Left forelimb (tissue), 1 donor: ENCODE measurements at regions not wholly inside any gene's neighbourhood (a gene's known extent, or its start where the extent isn't known, plus 50 kb on each side); places are given as distances from the start of the nearest gene placed in this dataset.
"Not testable (repeated sequence)": the region's sequence is repeated elsewhere in the genome, so short reads cannot be mapped to it uniquely, and the experiment has no call there.

Source experiments
- DNase-seq: peaks from one replicate; pipeline ENCODE4 v3.0.0-alpha.2; 2018; ENCODE audit warnings: low spot score

DNA sequence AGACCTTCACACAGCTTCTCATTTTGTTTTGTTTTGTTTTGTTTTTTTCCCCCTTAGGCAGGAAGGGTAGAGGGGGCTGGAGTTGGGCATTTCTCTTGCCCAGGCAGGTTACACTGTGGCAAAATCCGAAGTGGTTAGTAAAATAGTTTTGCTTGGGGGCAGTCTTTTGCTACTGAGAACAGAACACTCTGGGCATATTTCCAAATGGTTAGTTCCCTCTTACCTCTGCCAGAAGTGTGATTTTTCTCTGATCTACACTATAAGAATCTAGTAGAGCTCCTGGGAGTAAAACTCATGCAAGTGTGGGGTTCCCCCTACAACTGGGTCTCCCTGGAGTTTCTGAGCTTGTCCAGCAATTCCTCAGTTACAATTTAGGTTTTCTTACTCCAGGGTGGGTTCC is 61.7 kb downstream of the NPS start:
- DNase-seq: no peak

DNA sequence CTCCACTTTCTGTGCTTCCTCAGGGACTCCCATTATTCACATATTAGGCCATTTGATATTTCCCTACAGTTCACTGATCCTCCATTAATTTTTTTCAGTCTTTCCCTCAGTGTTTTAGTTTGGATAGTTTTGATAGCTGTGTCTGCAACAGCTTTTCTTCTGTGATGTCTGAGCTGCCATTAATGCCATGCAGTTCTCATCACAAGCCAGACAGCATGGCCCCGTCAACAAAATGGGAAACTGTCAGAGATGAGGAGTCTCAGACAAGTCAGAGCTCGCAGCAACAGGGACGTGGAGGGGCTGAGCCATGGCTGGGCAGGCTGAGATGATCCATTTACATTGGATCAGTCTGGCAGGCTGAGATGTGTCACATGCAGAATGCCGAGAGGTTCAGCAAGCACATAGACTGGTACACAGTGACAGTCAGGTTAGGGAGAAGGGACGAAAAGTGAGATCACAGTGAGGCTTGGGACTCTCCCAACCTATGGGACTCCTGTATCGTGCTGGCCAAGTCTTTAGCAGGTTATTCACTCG is 65.4 kb downstream of the NPS start:
- DNase-seq: no peak

DNA sequence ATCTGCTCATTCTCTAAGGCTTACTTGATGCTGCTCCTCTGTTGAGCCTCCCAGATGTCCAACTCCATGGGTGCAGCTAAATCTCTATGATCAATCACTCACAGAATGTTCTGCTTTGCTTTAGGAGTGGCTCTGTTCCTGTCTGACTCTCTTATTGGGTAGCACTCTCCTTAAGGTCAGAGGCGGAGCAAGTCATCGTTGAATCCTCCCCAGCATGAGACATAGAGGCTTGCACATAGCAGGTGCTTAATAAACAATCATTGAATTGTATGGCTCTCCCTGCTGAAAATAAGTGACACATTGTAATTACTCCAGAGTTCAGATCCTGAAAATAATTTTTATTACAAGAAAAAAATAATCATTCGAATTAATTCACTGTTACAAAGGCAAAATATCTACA is 69.7 kb downstream of the NPS start:
- no peak for DNase-seq

- DNase-seq: peak; percentile 71
Measured at GRCh38 chr10:127619546-127620325, 70.6 kb downstream of the NPS start.

- no peak for DNase-seq
Measured at GRCh38 chr10:127635882-127636281, 86.8 kb downstream of the NPS start.

- DNase-seq: no peak
Measured at GRCh38 chr10:127648885-127649284, 88.1 kb upstream of the FOXI2 start.

- DNase-seq: no peak
Measured at GRCh38 chr10:127649642-127650041, 87.3 kb upstream of the FOXI2 start.

DNA sequence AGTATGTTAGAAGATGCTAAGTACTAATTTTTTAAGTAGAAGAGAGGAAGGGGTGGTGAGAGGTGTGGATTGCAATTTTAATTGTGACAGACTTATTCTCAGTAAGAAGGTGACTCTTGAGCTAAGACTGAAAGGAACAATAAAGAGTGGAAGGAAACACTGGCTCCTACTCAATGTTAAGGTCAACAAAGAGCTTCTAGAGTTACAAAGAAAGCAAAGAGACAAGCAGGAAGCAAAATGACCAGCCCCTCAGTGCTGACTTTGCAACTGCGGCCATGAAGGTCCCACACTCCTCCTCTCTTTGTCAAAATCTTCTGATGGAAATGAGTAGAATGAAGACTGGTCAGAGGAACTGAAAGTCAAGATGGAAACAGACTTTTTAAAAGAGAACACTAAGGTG is 79.9 kb upstream of the FOXI2 start:
- no peak for DNase-seq

- DNase-seq: not testable (repeated sequence)
Measured at GRCh38 chr10:127676430-127676829, 60.6 kb upstream of the FOXI2 start.

DNA sequence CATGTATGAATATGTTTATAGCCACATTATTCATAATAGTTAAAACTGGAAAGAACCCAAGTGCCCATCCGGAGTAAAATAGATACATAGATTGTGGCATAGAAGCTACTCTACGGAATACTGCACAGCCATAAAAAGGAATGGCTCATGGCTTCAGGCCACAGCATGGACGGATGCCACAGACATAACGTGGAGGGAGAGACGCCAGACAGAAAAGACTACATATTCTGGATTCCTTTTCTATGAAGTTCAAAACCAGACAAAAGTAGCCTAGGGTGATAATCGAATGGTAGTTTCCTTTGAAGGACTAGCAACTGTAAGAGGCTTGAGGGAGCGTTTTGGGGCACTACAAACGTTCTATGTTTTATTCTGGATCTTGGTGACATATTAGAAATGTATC is 58.9 kb upstream of the FOXI2 start:
- DNase-seq: no peak

- no peak for DNase-seq
Measured at GRCh38 chr10:127679642-127680255, 57.2 kb upstream of the FOXI2 start.
